ENCODE measurements at regions not wholly inside any gene's neighbourhood (a gene's known extent, or its start where the extent isn't known, plus 50 kb on each side); places are given as distances from the start of the nearest gene placed in this dataset.
A peak's percentile ranks its signal among the peaks of the same experiment; 100 is the strongest.

- intact Hi-C loops (cut with micrococcal nuclease), result loop anchor here (10.0 kb wide), 1 partner anchor 640 kb away; the partner anchor contains the start of gene COX7A2L
- Mint-ChIP-seq H3K36me3 (ENCODE audit: low read depth) (no peaks in the 10 kb centered on the region), H3K4me3 (no peak overlapping the region), H3K9me3 (no peaks in the 10 kb centered on the region), H3K4me1 (ENCODE audit: low read depth) (peaks cover 9% of the 10 kb centered on the region), H3K27me3 (no peaks in the 10 kb centered on the region), H3K27ac (no peak overlapping the region)
Measured at GRCh38 chr2:41724465-41724864, 323.4 kb upstream of the PKDCC start.

- H3K27me3 Mint-ChIP-seq, result no peaks in the 10 kb centered on the region
- peaks cover 5% of the 10 kb centered on the region for H3K4me1 Mint-ChIP-seq (ENCODE audit: low read depth)
- no peaks in the 10 kb centered on the region for H3K9me3 Mint-ChIP-seq
- H3K27ac Mint-ChIP-seq, result no peak overlapping the region
- no peaks in the 10 kb centered on the region for H3K36me3 Mint-ChIP-seq (ENCODE audit: low read depth)
- H3K4me3 Mint-ChIP-seq, result no peak overlapping the region
- intact Hi-C loops (cut with micrococcal nuclease), result loop anchor here (10.0 kb wide), 1 partner anchor 639 kb away; the partner anchor contains the start of gene COX7A2L
Measured at GRCh38 chr2:41725901-41726300, 321.9 kb upstream of the PKDCC start.

- Mint-ChIP-seq H3K27me3 (no peaks in the 10 kb centered on the region), H3K4me3 (no peak overlapping the region), H3K4me1 (ENCODE audit: low read depth) (peaks cover 5% of the 10 kb centered on the region), H3K27ac (no peak overlapping the region), H3K36me3 (ENCODE audit: low read depth) (no peaks in the 10 kb centered on the region), H3K9me3 (no peaks in the 10 kb centered on the region)
- intact Hi-C loops (cut with micrococcal nuclease), result loop anchor here (10.0 kb wide), 1 partner anchor 638 kb away; the partner anchor contains the start of gene COX7A2L
Measured at GRCh38 chr2:41726364-41726763, 321.5 kb upstream of the PKDCC start.

DNA sequence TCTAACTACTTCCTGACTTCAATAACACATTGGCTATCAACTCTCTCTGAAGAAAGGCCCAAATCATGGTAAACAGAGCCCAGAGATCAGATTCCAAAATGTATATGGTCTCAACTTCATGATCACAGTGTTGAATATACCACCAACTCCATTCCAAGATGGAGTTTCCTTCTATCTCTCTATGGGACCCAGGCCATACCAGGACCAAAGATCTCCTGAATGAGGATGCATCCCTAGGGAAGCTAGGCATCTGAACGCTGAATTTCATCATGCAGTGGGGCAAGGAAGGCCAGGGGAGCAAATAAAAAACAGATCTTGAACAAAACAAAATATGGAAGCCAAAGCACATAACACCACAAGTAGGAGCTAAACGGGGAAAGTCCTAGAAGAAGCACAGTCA lies 320.7 kb upstream of the PKDCC start:
- Mint-ChIP-seq H3K4me1 (ENCODE audit: low read depth) (peaks cover 5% of the 10 kb centered on the region), H3K27ac (no peak overlapping the region), H3K4me3 (no peak overlapping the region), H3K9me3 (no peaks in the 10 kb centered on the region), H3K27me3 (no peaks in the 10 kb centered on the region), H3K36me3 (ENCODE audit: low read depth) (no peaks in the 10 kb centered on the region)
- intact Hi-C loops (cut with micrococcal nuclease), result loop anchor here (10.0 kb wide), 1 partner anchor 638 kb away; the partner anchor contains the start of gene COX7A2L

DNA sequence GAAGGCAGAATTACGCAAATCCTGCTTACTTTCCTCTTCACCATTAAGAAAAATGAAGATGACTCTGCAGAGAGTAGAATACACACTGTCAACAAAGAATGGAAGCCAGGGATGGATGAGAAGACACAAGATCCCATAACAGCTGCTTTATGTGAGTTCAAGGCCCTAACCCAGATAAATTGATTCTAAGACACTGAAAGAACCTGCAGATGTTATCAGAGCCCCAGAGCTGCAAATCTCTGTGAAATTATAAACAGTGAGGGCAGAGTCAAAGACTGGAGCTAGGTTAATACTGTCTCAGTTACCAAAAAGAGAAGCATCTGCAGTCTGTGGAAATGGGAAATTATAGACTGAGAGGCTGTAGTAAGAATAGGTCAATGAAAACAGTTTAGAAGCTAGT lies 320.1 kb upstream of the PKDCC start:
- peaks cover 5% of the 10 kb centered on the region for H3K4me1 Mint-ChIP-seq (ENCODE audit: low read depth)
- no peak overlapping the region for H3K27ac Mint-ChIP-seq
- H3K9me3 Mint-ChIP-seq, result no peaks in the 10 kb centered on the region
- H3K27me3 Mint-ChIP-seq, result no peaks in the 10 kb centered on the region
- intact Hi-C loops (cut with micrococcal nuclease), result loop anchor here (10.0 kb wide), 1 partner anchor 637 kb away; the partner anchor contains the start of gene COX7A2L
- H3K4me3 Mint-ChIP-seq, result no peak overlapping the region
- H3K36me3 Mint-ChIP-seq (ENCODE audit: low read depth), result no peaks in the 10 kb centered on the region

DNA sequence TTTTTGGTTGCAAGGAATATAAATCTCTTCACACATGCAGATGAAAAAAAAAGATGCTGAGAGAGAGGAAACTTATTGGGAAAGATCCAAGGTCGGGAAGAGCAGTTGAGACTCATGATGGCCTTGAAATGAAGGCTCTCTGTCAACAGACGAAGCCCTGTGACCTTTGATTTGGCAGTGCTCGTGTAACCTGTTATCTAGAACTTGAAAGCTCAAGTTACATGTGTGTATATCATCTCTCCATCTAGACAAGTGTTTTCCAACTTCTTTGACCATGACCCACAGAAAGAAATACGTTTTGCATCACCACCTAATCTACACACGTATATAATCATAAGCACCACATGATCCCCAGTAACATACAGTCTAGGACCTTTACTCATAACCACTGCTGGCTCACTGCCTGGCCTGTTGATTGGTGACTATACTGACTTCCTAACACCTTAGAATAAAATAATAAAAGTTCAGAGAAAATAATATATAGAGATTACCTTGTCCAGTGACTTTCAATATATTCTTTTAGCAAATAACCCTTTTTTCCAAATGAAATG lies 319.0 kb upstream of the PKDCC start:
- intact Hi-C loops (cut with micrococcal nuclease), result loop anchor here (10.0 kb wide), 1 partner anchor 636 kb away; the partner anchor contains the start of gene COX7A2L
- Mint-ChIP-seq H3K4me3 (no peak overlapping the region), H3K36me3 (ENCODE audit: low read depth) (no peaks in the 10 kb centered on the region)

DNA sequence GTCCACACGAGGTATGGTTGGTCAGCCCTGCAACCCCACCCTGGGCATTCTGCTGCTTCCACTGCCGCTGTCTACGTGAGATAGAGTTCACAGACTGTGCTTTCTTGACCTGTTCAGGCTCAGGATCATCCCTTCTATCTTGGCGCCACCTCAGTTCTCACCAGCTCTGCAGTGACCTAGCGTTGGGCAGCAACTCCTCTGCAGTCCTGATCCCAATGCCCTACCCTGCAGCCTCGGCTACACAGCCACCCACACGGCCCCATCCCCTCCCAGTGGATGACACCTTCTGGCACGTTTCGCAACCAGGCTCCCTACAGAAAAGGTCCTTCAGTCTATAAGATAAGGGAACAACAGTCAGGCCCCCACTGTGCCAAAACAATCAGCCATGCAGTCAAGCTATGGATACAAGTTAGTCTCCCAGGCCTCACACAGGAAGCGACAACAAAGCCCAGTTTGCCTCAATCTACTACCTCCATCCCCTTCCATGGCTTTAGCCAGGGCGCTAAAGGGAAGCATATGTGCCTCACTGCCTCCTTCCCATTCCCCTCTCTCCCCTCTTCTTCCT lies 317.9 kb upstream of the PKDCC start:
- no peaks in the 10 kb centered on the region for H3K27me3 Mint-ChIP-seq
- H3K4me3 Mint-ChIP-seq, result no peak overlapping the region
- H3K36me3 Mint-ChIP-seq (ENCODE audit: low read depth), result no peaks in the 10 kb centered on the region
- H3K4me1 Mint-ChIP-seq (ENCODE audit: low read depth), result peaks cover 5% of the 10 kb centered on the region
- H3K9me3 Mint-ChIP-seq, result no peaks in the 10 kb centered on the region
- intact Hi-C loops (cut with micrococcal nuclease), result loop anchor here (10.0 kb wide), 1 partner anchor 635 kb away; the partner anchor contains the start of gene COX7A2L
- no peak overlapping the region for H3K27ac Mint-ChIP-seq

More for the DNA sequence above, 319.0 kb upstream of the PKDCC start:
- H3K27me3 Mint-ChIP-seq, result no peaks in the 10 kb centered on the region
- H3K9me3 Mint-ChIP-seq, result no peaks in the 10 kb centered on the region
- H3K4me1 Mint-ChIP-seq (ENCODE audit: low read depth), result peaks cover 5% of the 10 kb centered on the region
- H3K27ac Mint-ChIP-seq, result no peak overlapping the region

DNA sequence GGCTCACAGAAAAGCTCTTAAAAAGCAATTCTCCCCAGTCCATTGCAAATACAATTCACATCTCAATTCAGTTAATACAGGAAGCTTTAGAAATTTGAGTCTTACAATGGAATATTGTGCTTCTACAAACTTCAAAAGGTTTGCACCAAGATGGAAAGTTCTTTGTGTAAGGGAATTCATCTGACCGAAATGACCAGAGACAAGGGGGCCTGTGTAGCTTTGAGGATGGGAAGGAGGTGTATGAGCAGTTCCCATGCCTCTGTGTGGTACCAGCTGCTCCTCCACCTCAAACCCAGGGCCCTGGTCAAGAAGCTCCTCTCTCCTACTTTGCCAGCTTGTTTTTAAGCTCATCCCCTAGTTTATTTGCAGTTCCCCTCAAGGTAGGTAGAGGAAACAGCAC lies 312.8 kb upstream of the PKDCC start:
- intact Hi-C loops (cut with micrococcal nuclease), result no loop called here
- H3K4me3 Mint-ChIP-seq, result no peak overlapping the region
- H3K9me3 Mint-ChIP-seq, result no peaks in the 10 kb centered on the region
- no peaks in the 10 kb centered on the region for H3K27me3 Mint-ChIP-seq
- peak overlapping the region; percentile 77 for H3K27ac Mint-ChIP-seq
- peaks cover 20% of the 10 kb centered on the region for H3K4me1 Mint-ChIP-seq (ENCODE audit: low read depth)
- no peaks in the 10 kb centered on the region for H3K36me3 Mint-ChIP-seq (ENCODE audit: low read depth)

GRCh38 chr2:41735476-41735875 lies 312.3 kb upstream of the PKDCC start:
- Mint-ChIP-seq H3K4me3 (no peak overlapping the region), H3K27me3 (no peaks in the 10 kb centered on the region), H3K4me1 (ENCODE audit: low read depth) (peaks cover 20% of the 10 kb centered on the region), H3K9me3 (no peaks in the 10 kb centered on the region), H3K27ac (peak overlapping the region; percentile 77), H3K36me3 (ENCODE audit: low read depth) (no peaks in the 10 kb centered on the region)
- intact Hi-C loops (cut with micrococcal nuclease), result no loop called here

- peak overlapping the region; percentile 22 for H3K4me3 Mint-ChIP-seq
- H3K27me3 Mint-ChIP-seq, result no peaks in the 10 kb centered on the region
- H3K36me3 Mint-ChIP-seq (ENCODE audit: low read depth), result no peaks in the 10 kb centered on the region
- H3K9me3 Mint-ChIP-seq, result no peaks in the 10 kb centered on the region
- H3K4me1 Mint-ChIP-seq (ENCODE audit: low read depth), result peaks cover 20% of the 10 kb centered on the region
- peak overlapping the region; percentile 77 for H3K27ac Mint-ChIP-seq
- intact Hi-C loops (cut with micrococcal nuclease), result no loop called here
Measured at GRCh38 chr2:41736105-41736567, 311.7 kb upstream of the PKDCC start.

DNA sequence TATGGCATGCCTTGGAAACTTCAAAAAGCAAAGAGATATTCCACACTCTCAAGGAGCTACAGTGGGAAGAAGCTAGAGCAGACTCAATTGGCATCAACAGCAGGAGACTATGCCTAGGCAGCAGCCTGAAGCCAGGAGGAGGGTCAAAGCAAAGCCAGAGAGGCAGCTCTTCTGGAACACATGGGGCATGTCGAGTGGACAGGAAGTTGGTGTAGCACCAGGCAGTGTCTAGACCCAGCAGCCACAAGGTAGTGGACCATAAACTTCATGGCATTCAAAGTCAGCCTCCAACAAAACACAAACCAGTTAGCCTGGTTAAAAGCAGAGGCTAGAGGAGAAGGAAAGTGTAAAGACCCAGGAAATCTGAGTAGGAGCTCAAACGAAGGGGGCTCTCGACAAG lies 311.2 kb upstream of the PKDCC start:
- intact Hi-C loops (cut with micrococcal nuclease), result no loop called here
- H3K4me3 Mint-ChIP-seq, result peak overlapping the region; percentile 22
- H3K27ac Mint-ChIP-seq, result peak overlapping the region; percentile 77
- H3K27me3 Mint-ChIP-seq, result no peaks in the 10 kb centered on the region
- peaks cover 20% of the 10 kb centered on the region for H3K4me1 Mint-ChIP-seq (ENCODE audit: low read depth)
- H3K36me3 Mint-ChIP-seq (ENCODE audit: low read depth), result no peaks in the 10 kb centered on the region
- H3K9me3 Mint-ChIP-seq, result no peaks in the 10 kb centered on the region

- Mint-ChIP-seq H3K27me3 (no peaks in the 10 kb centered on the region), H3K4me1 (ENCODE audit: low read depth) (peaks cover 23% of the 10 kb centered on the region), H3K9me3 (no peaks in the 10 kb centered on the region), H3K36me3 (ENCODE audit: low read depth) (no peaks in the 10 kb centered on the region), H3K27ac (no peak overlapping the region), H3K4me3 (no peak overlapping the region)
- intact Hi-C loops (cut with micrococcal nuclease), result no loop called here
Measured at GRCh38 chr2:41737888-41738287, 309.9 kb upstream of the PKDCC start.

DNA sequence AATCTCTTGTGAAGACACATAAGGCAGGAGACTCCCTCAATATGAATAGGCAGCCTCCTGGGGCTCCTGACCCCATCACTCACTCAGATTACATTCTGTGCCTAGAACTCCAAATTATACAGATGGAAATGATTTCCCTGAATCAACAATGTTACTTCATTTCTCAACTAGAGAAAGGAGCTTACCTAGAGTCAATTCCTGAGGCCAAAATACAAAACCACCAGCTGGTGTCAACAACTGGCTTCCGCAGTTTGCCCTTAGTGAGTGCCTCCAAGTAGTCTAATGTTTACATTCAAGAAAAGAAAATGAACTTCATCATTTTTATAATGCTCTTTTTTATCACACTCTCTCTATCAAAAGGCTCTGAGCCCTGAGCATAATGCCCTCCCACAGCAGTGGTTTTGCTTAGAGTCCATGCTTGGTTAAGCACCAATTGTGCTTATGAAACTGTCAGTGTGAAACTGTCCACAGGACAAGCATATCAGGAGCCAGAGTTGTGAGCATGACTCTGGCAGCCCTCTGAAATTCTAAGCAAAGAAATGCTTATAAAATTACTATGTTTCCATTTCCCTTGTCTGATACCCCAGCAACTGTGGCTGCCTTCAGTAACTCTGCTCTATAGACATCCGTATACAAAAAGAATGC lies 305.7 kb upstream of the PKDCC start:
- H3K27me3 Mint-ChIP-seq, result no peaks in the 10 kb centered on the region
- peaks cover 13% of the 10 kb centered on the region for H3K9me3 Mint-ChIP-seq
- H3K27ac Mint-ChIP-seq, result no peak overlapping the region
- H3K4me3 Mint-ChIP-seq, result no peak overlapping the region
- no peaks in the 10 kb centered on the region for H3K36me3 Mint-ChIP-seq (ENCODE audit: low read depth)
- intact Hi-C loops (cut with micrococcal nuclease), result no loop called here
- peaks cover 5% of the 10 kb centered on the region for H3K4me1 Mint-ChIP-seq (ENCODE audit: low read depth)

GRCh38 chr2:41743324-41743723 lies 304.5 kb upstream of the PKDCC start:
- Mint-ChIP-seq H3K4me3 (no peak overlapping the region), H3K36me3 (ENCODE audit: low read depth) (no peaks in the 10 kb centered on the region), H3K27me3 (no peaks in the 10 kb centered on the region), H3K9me3 (peaks cover 13% of the 10 kb centered on the region), H3K27ac (no peak overlapping the region), H3K4me1 (ENCODE audit: low read depth) (peaks cover 5% of the 10 kb centered on the region)
- intact Hi-C loops (cut with micrococcal nuclease), result no loop called here
